NCI-H2029 (cell line): ENCODE measurements at regions not wholly inside any gene's neighbourhood (a gene's known extent, or its start where the extent isn't known, plus 50 kb on each side); places are given as distances from the start of the nearest gene placed in this dataset.

Source experiments
- DNase-seq: peaks from one replicate; lab custom pipeline; 2025; lab: John Stamatoyannopoulos, UW

DNA sequence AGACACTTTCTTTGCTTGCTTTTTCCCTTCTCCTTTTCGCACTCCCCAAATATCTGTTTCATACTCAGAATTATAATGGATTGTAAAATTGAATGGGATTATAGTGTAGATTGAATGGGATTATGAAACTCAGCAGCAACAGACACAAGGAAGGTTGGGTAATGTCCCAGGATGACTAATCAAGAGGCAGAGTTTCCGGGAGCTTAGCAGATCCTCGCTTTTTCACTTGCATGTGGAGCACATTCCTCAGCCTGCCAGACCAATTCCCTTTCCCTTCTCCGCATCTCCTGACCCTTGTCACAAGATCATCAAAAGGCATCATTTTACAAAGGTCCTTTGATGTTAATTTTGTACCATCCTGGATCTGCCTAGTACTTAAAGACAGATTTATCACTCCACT is 55.1 kb upstream of the SLC1A1 start:
- DNase-seq: no peak

DNA sequence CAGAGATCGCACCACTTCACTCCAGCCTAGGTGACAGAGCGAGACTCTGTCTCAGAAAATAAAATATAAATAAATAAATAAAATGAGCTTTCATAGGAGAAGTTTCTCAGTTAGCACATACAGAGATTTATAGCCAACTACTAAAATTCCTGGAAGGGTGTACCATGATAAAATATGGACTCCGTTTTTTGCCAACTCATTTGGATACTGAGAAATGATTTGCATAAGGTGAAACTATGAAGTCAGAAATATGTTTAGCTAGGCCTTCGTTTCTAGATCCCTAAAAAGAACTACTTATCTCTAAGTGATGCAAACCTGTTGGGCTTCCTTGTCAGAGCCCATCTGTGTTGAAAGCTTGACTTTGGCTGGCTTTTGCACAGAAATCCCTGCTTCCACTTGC is 56.9 kb upstream of the SLC1A1 start:
- no peak for DNase-seq

DNA sequence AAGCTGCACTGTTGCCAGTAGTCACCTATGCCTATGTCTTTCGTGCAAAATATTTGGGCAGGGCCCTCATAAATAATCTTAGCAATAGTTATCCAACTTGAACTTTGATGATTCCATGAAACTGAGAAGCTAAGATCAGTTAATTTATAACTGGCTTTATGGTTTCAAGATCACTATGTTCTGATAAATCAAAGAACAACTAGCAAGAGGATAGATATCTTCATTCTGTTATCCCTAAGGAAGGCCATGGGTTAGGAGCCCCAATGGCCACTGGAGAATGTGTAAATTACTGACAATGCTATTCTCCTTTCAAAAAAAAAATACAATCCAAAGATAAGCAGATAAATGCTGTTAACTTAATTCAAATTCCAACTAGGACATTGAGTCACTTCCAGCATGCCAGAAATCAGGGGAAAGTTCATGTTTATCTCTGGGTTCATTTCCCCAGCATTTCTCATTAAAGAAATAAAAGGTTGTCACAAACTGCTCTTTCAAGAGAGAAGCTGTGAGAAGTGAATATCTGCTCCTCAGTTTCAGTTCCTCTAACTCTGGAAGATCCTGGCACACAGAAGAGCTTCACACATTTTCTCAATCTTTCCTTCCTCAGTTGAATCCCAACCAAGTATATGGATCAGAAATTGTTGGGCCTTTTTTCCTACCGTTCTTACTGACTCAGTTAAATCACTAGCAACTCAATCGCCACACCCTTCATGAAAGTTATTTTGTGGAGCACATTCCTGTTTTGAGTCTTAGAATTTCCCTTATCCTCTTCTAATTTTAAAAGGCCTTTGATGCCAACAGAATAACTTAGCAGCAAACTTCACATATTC is 59.6 kb upstream of the SLC1A1 start:
- DNase-seq: no peak

DNA sequence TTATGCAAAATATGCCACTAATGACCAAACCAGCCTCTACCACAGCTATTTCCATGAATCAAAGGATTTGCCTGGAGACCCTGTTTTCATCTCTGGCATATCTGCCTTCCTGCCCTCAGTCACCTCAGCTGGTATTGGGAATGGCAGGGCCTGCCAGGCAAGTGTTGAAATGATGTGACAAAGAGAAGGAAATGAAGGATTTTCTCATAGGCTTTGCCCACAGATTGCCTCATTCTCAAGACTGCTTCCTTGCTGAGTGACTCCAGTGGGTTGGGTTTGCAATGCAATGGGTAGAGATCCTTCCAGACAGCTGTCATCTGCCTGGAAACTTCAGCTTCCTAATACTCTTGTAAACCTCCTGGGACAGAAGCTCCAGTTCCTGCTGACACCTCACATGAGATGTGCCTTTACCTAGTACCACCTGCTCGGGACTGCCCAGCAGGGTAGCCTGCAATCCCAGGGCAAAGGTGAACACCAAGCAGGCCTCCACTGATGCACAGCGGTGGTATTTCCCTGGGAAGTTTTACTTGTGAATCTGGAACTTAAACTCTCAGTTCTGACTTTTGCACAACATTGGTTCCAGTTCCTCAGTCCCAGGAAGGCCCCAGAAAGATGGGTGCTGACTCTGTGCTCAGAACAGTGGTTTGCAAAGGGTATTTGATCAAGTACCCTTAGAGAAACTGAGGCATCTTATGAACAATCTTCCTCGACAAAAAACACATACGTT is 64.8 kb upstream of the SLC1A1 start:
- no peak for DNase-seq

DNA sequence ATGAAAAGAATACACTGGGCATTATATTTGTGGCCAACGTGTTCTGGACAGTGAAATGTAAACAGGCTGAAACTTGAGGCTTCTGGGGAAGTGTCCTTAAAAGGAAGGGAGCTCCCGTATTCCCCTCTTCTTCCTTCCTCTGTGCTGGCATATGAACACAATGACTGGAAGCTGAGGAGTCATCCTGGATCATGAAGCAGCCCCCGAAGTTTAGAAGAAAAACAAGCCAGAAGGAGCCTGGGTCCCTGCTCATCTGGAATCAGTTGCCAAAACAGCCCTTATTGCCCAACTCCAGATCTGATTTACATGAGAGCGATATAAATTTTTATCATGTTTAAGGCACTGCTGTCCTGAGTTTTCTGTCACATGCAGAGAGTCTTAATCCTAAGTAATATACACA is 65.4 kb upstream of the SLC1A1 start:
- no peak for DNase-seq

DNA sequence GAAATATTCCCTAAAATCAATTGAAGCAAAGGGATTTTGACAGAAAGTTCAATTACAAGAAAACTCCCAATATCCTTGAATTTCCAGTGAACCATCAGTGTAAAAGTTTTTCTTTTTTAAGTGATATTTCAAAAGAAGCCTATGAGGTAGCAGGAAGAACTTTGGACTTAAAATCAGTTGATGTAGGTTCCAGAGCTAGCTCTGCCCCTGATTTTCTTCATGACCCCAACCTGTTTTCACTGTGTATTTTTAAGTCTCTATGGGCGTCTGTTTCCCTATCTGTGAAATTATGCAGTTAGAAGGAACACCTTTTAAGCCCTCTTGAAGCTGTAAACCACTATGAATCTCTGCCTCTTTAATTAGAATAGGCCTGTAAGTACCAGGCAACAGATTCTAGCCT is 66.2 kb upstream of the SLC1A1 start:
- DNase-seq: no peak

DNA sequence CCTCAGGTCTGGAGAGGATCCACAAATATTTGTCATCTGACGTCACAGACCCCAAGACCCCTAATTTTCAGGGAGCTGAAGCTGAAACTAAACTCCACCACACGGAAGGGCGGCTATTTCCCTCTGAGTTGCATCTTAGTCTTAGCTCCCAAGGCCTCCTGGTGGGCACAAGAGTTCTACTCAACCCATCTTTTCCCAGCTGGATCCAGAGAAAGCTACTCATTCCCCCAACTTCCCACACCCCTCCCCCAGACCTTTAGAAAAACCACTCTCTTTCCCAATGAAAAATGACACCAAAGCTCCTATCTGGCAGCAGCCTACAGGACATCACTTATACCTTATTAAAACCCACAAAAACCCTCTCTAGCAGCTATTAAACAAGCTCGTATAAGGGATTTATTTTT is 67.1 kb upstream of the SLC1A1 start:
- no peak for DNase-seq

DNA sequence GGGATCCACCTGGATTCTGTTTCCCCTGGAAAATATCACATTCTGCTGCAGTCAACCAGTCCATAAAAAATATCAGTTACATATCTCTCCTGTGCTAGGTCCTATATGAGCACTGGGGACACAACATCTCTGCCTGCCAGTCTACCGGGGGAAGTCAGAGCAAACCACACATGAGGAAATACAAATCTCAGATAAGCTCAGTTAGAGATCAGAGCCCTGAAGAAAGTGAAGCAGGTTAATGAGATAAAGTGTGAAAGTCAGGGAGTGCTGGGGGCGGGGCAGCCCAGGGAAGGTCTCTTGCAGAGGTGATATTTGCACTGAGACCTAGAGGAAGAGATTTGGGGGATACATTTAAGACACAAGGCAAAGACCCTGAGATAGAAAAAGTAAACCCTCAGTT is 67.8 kb upstream of the SLC1A1 start:
- DNase-seq: no peak

DNA sequence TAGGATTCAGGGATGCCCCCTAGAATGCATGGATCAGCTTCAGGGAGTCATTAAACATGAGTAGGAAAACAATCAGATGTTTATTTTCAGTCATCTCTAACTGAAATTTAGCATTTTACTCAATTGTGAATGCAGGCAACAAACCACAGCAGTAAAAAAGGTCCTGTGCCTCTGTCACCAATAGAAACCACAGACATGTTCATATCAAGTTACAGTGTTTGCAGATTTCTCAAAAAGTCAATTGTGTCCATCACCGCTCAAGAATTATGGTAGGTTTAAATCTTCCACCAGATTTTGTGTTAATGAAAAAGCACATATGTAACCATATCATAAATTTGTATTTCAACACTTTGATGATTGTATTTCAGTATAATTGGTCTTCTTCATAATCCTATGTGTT is 68.4 kb upstream of the SLC1A1 start:
- peak; percentile 5 for DNase-seq

DNA sequence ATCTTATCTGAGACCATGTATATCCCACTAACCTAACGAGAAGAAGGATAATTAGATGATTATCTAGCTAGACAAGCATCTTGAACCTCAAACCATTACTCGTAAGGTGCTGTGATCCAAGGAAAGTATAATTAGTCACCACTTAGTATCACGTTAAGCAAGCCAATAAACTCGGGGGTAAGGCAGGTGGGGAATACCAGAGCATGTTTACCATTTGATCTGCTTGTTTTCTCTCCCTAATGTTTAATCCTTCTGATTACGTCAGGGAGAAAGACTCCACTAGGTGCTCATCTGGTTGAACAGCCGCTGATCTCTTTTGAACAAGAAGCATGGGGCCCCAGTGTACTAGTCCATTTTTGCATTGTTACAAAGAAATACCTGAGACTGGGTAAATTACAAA is 69.9 kb upstream of the SLC1A1 start:
- DNase-seq: no peak

DNA sequence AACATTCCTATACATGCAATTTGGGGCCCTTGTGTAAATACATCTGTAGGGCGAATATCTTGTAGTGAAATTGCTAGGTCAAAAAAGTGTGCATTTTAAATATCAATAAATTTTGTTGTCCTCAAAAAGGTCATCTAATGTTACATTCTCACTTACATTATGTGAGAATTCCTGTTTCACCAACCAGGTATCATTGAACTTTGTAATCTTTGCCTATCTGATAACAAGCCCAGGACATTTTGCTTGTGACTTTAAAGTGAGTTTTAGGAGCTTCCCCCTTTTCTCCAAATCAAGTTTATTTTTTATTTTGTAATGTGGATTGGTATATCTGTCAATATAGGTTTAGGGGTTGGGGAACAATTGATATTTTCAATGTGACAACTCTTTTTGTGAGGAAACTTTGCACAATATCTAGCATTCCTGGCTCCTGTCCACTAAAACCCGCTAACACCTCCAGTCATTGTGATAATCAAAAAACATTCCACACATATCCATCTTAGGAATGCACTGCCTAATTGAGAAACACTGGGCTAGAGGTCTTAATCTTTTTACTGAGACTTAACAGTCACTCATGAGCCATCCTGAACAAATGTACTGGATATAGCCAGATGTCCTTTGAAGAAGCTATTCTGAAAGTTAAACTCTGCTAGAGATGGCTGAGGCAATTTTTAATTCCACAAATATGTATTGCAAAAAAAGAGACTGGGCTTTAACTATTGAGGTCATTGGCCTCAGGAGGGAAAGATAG is 72.5 kb upstream of the SLC1A1 start:
- DNase-seq: no peak

DNA sequence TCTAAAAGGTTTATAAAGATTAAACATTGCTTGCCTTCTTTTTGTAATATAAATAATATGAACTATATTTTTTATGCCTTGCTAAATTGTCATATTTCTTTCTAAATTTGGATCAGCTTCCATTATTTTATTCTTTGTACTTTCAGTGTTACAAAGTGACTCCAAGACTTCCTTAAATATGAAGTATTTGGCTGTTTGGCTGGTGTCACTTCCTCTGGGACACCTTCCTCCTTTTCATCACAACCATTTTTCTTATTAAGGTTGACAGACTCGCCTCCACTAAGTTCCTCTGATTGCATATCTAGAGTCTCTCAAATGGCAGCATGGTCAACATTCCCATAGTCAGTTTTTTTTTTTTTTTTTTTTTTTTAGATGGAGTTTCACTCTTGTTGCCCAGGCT is 73.8 kb upstream of the SLC1A1 start:
- no peak for DNase-seq

DNA sequence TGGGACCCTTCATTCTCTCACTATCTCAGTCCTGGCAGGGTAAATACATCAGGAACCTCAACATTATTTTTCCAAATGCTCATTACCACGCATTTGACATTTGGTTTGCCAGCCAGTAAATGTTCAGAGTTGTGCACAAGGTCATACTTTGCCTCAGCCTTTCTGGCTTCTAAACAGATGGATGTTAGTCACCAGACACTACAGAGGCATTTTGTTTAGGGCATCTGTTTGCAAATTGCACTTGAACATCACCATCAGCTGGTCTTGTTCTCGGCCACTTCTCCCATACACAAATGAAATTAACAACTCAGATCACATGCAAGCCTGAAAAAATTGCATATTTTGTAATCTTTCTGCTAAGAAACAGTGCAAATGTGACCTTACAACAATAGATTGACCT is 75.0 kb upstream of the SLC1A1 start:
- DNase-seq: no peak

DNA sequence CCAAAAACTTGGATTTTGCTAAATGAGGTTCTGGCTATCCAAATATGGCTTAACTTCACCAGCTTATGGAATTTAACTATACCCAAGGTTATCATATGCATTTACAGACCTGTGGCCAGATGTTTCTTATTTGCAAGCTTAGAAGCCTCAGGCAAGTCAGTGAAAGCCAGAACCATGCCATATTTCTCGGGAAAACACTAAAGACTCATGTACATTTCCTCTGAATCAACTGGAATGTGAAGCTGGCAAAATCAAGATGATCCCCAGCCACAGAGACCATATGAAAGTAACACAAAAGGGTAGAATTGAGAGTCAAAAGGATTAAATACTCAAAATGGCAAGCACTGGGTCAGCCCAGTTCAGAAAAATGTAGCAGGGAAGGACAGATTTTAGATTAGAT is 76.4 kb upstream of the SLC1A1 start:
- no peak for DNase-seq

DNA sequence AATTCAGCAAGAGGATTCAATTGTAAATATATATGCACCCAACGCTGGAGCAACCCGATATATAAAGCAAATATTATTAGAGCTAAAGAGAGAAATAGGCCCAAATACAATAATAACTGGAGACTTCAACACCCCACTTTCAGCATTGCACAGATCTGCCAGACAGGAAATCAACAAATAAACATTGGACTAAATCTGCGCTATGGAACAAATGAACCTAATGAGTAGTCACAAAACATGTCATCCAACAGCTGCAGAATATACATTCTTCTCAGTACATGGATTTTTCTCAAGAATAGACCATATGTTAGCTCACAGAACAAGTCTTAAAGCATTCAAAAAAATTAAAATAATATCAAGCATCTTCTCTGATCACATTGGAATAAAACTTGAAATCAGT is 86.1 kb upstream of the SLC1A1 start:
- DNase-seq: no peak

DNA sequence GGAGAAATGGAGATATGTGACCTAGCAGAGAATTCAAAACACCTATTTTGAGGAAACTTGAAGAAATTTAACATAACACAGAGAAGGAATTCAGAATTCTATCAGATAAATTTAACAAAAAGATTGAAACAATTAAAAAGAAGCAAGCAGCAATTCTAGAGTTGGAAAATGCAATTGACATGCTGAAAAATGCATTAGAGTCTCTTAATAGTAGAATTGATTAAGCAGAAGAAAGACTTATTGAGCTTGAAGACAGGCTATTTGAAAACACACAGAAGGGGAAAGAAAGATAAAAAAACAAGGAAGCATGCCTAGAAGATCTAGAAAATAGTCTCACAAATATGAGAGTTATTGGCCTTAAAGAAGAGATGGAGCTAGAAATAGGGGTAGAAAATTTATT is 87.8 kb upstream of the SLC1A1 start:
- DNase-seq: no peak

DNA sequence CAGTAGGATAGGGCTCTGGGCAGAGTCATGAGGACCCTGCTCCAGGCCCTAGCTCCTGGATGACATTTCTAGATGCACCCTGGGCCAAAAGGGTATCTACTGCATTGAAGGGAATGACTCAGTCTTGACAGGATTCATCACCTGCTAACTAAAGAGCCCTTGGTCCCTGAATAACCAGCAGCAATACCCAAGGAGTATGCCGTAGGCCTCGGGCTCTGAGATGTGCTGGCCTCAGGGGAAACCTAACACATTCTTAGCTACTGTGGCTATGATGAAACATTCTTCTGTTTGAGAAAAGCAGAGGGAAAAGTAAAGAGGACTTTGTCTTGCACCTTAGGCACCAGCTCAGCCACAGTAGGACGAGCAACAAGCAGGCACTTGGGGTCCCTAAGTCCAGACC is 89.5 kb upstream of the SLC1A1 start:
- no peak for DNase-seq

DNA sequence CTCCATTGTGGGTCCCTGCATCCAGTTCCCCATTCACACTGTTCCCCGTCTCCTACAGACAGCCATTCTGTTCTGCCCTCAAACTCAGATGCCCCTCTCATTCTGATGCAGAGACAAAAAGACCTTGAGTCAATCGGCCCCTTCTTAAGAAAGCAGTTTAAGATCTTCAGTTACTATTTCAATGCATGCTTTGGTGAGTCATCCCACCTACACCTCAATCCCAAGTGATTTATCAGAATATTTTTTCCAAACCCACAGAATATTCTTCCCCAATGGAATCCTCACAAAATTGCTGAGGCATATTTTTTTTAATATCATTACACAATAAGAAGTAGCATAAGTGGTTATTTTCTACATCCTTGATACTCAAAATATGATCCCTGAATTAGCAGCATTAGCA is 92.4 kb upstream of the SLC1A1 start:
- DNase-seq: no peak

DNA sequence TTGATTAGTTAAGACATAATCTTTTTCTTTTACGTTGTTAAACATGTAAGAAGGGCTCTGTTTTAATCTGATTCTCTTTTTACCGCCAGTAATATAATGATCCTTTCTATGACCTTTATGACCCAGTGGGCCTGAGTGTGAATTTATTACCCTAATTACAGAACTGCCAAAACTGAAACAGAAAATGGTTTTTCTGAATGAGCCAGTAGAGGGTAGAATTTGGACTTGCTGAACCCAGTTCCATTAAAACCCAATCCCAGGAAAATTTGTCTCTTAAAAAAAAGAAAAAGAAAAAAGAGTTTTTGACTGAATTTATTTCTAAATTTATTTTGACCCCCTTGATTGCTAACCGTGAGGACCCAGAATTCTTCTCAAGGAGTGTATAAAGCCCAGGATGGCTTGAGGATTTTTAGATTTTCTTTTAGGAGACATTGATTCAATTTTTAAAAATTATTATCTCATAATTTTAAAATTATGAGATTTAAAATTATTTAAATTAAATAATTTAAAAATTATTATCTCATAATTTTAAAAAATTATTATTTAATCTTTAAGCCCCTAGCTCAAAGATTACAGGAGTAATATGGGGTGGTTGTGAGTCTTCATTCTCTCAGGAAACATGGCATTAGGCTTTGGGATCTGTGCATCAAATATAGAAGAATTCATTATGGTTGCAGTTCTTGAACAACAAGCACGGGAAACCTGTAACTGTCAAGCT is 94.1 kb upstream of the GLIS3 start:
- DNase-seq: no peak

DNA sequence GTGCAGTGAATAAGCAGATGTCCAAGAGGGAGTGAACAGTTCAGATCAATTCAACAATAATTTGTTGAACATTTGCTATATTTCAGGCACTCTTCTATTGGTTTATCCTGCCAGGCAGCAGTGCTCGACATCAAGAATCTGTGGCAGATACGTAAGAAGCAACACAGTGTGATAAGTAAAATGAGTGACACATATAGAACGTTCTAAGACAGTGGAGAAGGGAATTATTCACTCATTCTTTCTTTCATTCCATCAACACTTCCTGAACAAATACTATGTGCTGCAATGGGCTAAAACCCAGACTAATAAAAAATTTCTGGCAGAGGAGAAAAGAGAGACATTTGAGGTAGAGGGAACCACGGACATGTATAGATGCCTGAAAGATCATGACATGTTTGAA is 89.9 kb upstream of the GLIS3 start:
- DNase-seq: no peak

DNA sequence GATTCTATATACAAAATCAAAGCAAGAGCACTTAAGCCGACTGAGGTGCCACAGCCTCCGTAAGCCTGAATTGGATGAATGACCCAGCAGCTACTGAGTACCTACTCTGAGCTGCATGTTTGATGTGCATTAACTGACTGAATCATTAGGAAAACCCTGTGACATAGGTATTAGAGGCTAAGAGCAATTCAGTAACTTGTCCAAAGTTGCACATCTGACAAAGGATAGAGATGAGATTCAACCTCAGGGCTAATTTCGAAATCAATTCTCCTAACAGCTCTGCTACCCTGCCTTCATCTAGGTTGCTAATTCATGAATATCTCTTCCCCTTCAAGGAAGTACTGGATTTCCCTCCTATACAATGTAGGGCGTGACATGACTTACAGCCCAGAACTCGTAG is 89.1 kb upstream of the GLIS3 start:
- no peak for DNase-seq

DNA sequence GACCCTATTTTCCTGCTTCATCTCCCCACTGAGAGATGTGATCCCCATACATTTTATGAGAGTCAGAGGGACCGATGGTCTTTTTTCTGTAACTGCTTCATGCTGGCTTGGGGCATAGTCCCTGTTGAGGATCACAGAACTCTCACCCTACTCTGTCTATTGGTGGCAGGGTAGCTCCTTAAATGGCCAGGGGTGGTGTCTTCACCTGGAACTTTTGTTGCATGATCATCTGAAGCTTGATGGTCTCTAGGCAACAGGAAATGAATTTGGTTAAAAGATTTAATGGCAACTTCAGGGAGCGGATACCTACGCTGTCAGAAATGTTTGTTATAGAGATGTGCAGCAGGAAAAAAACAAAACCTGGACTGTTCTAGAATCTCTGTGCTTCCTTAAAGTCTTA is 87.0 kb upstream of the GLIS3 start:
- DNase-seq: no peak
